C1 segment of cervical spinal cord (tissue), 14 donors: ENCODE measurements at regions not wholly inside any gene's neighbourhood (a gene's known extent, or its start where the extent isn't known, plus 50 kb on each side); places are given as distances from the start of the nearest gene placed in this dataset.
"Not testable (repeated sequence)": the region's sequence is repeated elsewhere in the genome, so short reads cannot be mapped to it uniquely, and the experiment has no call there.

Source experiments
- DNase-seq, 14 donors: peaks; one replicate each; lab custom pipeline; 2025; lab: John Stamatoyannopoulos, UW

DNA sequence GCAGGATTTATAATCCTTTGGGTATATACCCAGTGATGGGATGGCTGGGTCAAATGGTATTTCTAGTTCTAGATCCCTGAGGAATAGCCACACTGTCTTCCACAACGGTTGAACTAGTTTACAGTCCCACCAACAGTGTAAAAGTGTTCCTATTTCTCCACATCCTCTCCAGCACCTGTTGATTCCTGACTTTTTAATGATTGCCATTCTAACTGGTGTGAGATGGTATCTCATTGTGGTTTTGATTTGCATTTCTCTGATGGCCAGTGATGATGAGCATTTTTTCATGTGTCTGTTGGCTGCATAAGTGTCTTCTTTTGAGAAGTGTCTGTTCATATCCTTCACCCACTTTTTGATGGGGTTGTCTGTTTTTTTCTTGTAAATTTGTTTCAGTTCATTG is 82.8 kb upstream of the AMOT start:
- not testable (repeated sequence) for DNase-seq

GRCh38 chrX:112913807-112914206 is 73.2 kb upstream of the AMOT start:
- no peak for DNase-seq

- DNase-seq, result no peak
Measured at GRCh38 chrX:112910418-112910817, 69.8 kb upstream of the AMOT start.

DNA sequence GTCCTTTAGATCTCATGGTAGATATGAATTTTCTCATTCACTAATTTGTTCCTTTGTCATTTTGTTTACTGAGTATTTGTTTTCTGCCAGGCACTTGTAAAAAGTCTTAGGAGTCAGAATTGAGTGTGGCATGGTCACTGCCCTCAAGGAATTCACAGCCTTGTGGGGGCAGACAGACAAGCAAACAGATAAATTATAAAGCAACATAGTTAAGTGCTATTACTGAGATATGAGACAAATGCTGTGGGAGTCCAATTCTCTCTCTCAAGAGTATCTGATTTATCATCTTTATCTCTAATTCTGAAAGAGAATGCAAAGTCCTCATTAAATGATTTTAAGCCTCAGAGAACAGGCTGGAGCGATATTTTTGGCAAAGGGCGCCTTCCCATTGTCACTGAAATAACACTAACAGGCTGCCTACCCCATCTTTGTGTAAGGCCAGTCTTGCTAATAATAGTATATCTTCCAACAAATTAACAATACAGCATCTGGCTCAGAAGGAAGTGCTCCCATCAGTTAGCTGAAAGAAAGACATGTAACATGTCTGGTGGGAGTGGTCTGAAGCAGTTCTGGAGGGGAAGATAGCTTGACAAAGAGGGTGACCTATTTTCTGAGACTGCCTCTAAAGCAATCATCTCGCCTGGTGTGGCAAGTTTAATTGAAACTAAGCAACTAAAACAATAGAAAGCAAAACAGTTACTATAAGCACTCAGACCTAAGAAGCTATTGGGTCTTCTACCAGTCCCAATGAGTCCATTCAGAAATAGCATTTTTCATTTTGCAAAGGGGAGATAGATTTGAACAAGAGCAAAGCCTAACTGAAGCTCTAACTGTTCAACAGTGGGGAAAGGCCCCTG is 61.5 kb upstream of the AMOT start:
- no peak for DNase-seq

GRCh38 chrX:112896051-112896450 is 55.4 kb upstream of the AMOT start:
- DNase-seq, result no peak
